ENCODE measurements at regions not wholly inside any gene's neighbourhood (a gene's known extent, or its start where the extent isn't known, plus 50 kb on each side); places are given as distances from the start of the nearest gene placed in this dataset.
A peak's percentile ranks its signal among the peaks of the same experiment; 100 is the strongest.

- Mint-ChIP-seq H3K27me3 (ENCODE audit: insufficient read depth, unreplicated experiment) (no peaks in the 10 kb centered on the region), H3K4me3 (ENCODE audit: unreplicated experiment) (no peak overlapping the region), H3K36me3 (ENCODE audit: insufficient read depth, unreplicated experiment) (no peaks in the 10 kb centered on the region), H3K9me3 (ENCODE audit: unreplicated experiment) (no peaks in the 10 kb centered on the region), H3K27ac (ENCODE audit: unreplicated experiment) (no peak overlapping the region), H3K4me1 (ENCODE audit: low read depth, unreplicated experiment) (no peaks in the 10 kb centered on the region)
- Histone ChIP-seq H3K27me3 (replicated peaks; ENCODE audit: control insufficient read depth, insufficient read depth, low read length) (no peaks in the 10 kb centered on the region), H3K9me3 (no peaks in the 10 kb centered on the region), H3K4me1 (no peaks in the 10 kb centered on the region), H3K36me3 (ENCODE audit: control insufficient read depth, insufficient read depth, low read length) (no peaks in the 10 kb centered on the region), H3K4me3 (ENCODE audit: low read depth, low read length) (no peak overlapping the region)
- intact Hi-C loops (cut with micrococcal nuclease; ENCODE audit: unreplicated experiment): loop anchor here (1.0 to 10.0 kb wide), 2 partner anchors 112 to 245 kb away; no protein-coding TSS in a partner anchor
- POLR2A ChIA-PET: no interaction called here
- peak; percentile 22 to 27 for TF ChIP-seq CTCF (IDR thresholded peaks at IDR 0.05; ENCODE audit: insufficient read depth in 1 of 2, low read depth in 1 of 2, low read length in 1 of 2, severe bottlenecking in 1 of 2, unreplicated experiment in 1 of 2)
- BruUV-seq (replicated peaks): no TSS peak
- DNase-seq: peak in 1 of 2 experiments; percentile 34
- CTCF ChIA-PET: no interaction called here
Measured at GRCh38 chrX:95076449-95076848, 1402.4 kb downstream of the FAM133A start.

GRCh38 chrX:95101851-95102390 is 1427.9 kb downstream of the FAM133A start:
- no peak overlapping the region for H3K4me3 ChIP-seq (ENCODE audit: low read depth, low read length)
- H3K4me1 ChIP-seq: no peaks in the 10 kb centered on the region
- ChIA-PET POLR2A (no interaction called here), CTCF (no interaction called here)
- no peak overlapping the region for H3K27ac Mint-ChIP-seq (ENCODE audit: unreplicated experiment)
- H3K27me3 Mint-ChIP-seq (ENCODE audit: insufficient read depth, unreplicated experiment): no peaks in the 10 kb centered on the region
- no peaks in the 10 kb centered on the region for H3K36me3 Mint-ChIP-seq (ENCODE audit: insufficient read depth, unreplicated experiment)
- intact Hi-C loops (cut with micrococcal nuclease; ENCODE audit: unreplicated experiment): no loop called here
- no peaks in the 10 kb centered on the region for H3K36me3 ChIP-seq (ENCODE audit: control insufficient read depth, insufficient read depth, low read length)
- no peaks in the 10 kb centered on the region for H3K27me3 ChIP-seq (replicated peaks; ENCODE audit: control insufficient read depth, insufficient read depth, low read length)
- no peak for TF ChIP-seq CTCF (IDR thresholded peaks at IDR 0.05; ENCODE audit: insufficient read depth in 1 of 2, low read depth in 1 of 2, low read length in 1 of 2, severe bottlenecking in 1 of 2, unreplicated experiment in 1 of 2)
- no peaks in the 10 kb centered on the region for H3K9me3 ChIP-seq
- BruUV-seq (replicated peaks): no TSS peak
- no peak overlapping the region for H3K4me3 Mint-ChIP-seq (ENCODE audit: unreplicated experiment)
- H3K9me3 Mint-ChIP-seq (ENCODE audit: unreplicated experiment): no peaks in the 10 kb centered on the region
- DNase-seq: no peak
- H3K4me1 Mint-ChIP-seq (ENCODE audit: low read depth, unreplicated experiment): no peaks in the 10 kb centered on the region

- DNase-seq: no peak
- no peak overlapping the region for H3K4me3 Mint-ChIP-seq (ENCODE audit: unreplicated experiment)
- H3K9me3 Mint-ChIP-seq (ENCODE audit: unreplicated experiment): no peaks in the 10 kb centered on the region
- Histone ChIP-seq H3K4me3 (ENCODE audit: low read depth, low read length) (no peak overlapping the region), H3K27me3 (replicated peaks; ENCODE audit: control insufficient read depth, insufficient read depth, low read length) (no peaks in the 10 kb centered on the region), H3K36me3 (ENCODE audit: control insufficient read depth, insufficient read depth, low read length) (no peaks in the 10 kb centered on the region), H3K4me1 (no peaks in the 10 kb centered on the region), H3K9me3 (no peaks in the 10 kb centered on the region)
- H3K36me3 Mint-ChIP-seq (ENCODE audit: insufficient read depth, unreplicated experiment): peaks cover 6% of the 10 kb centered on the region
- CTCF ChIA-PET: no interaction called here
- TF ChIP-seq CTCF (IDR thresholded peaks at IDR 0.05; ENCODE audit: insufficient read depth in 1 of 2, low read depth in 1 of 2, low read length in 1 of 2, severe bottlenecking in 1 of 2, unreplicated experiment in 1 of 2): no peak
- H3K27me3 Mint-ChIP-seq (ENCODE audit: insufficient read depth, unreplicated experiment): no peaks in the 10 kb centered on the region
- intact Hi-C loops (cut with micrococcal nuclease; ENCODE audit: unreplicated experiment): no loop called here
- BruUV-seq (replicated peaks): no TSS peak
- no peaks in the 10 kb centered on the region for H3K4me1 Mint-ChIP-seq (ENCODE audit: low read depth, unreplicated experiment)
- H3K27ac Mint-ChIP-seq (ENCODE audit: unreplicated experiment): no peak overlapping the region
- POLR2A ChIA-PET: no interaction called here
Measured at GRCh38 chrX:95117556-95117955, 1443.5 kb downstream of the FAM133A start.

Data from Caco-2 (cell line).